HG03097 (cell line): ENCODE measurements at regions not wholly inside any gene's neighbourhood (a gene's known extent, or its start where the extent isn't known, plus 50 kb on each side); places are given as distances from the start of the nearest gene placed in this dataset.
"Not testable (repeated sequence)": the region's sequence is repeated elsewhere in the genome, so short reads cannot be mapped to it uniquely, and the experiment has no call there.

Experiments used
- ATAC-seq: cut with Tn5 transposase; IDR thresholded peaks from one replicate; pipeline ENCODE4 v1.9.1; 2021; ENCODE audit not compliant: unreplicated experiment, low FRiP score

- ATAC-seq: no peak
Measured at GRCh38 chr13:50422181-50423148, 407.2 kb downstream of the KCNRG start.

- ATAC-seq: no peak
Measured at GRCh38 chr13:50424993-50425392, 409.7 kb downstream of the KCNRG start.

- no peak for ATAC-seq
Measured at GRCh38 chr13:50425772-50426171, 410.5 kb downstream of the KCNRG start.

GRCh38 chr13:50426927-50427326 lies 411.7 kb downstream of the KCNRG start:
- no peak for ATAC-seq

GRCh38 chr13:50427511-50427910 lies 412.3 kb downstream of the KCNRG start:
- not testable (repeated sequence) for ATAC-seq

GRCh38 chr13:50428183-50428877 lies 413.1 kb downstream of the KCNRG start:
- no peak for ATAC-seq

- ATAC-seq: no peak
Measured at GRCh38 chr13:50435011-50435410, 408.5 kb downstream of the DLEU7 start.

- no peak for ATAC-seq
Measured at GRCh38 chr13:50437252-50437651, 406.2 kb downstream of the DLEU7 start.

- no peak for ATAC-seq
Measured at GRCh38 chr13:50438351-50438750, 405.1 kb downstream of the DLEU7 start.

- ATAC-seq: no peak
Measured at GRCh38 chr13:50441130-50441529, 402.4 kb downstream of the DLEU7 start.

- ATAC-seq: no peak
Measured at GRCh38 chr13:50444726-50445125, 398.8 kb downstream of the DLEU7 start.

GRCh38 chr13:50446611-50447010 lies 396.9 kb downstream of the DLEU7 start:
- no peak for ATAC-seq

GRCh38 chr13:50448535-50448998 lies 394.9 kb downstream of the DLEU7 start:
- ATAC-seq: no peak

- ATAC-seq: no peak
Measured at GRCh38 chr13:50449465-50449864, 394.0 kb downstream of the DLEU7 start.

GRCh38 chr13:50450279-50450678 lies 393.2 kb downstream of the DLEU7 start:
- no peak for ATAC-seq

GRCh38 chr13:50451609-50452008 lies 391.9 kb downstream of the DLEU7 start:
- ATAC-seq: no peak

- no peak for ATAC-seq
Measured at GRCh38 chr13:50452028-50452427, 391.5 kb downstream of the DLEU7 start.

GRCh38 chr13:50452756-50453155 lies 390.7 kb downstream of the DLEU7 start:
- no peak for ATAC-seq

GRCh38 chr13:50453188-50453587 lies 390.3 kb downstream of the DLEU7 start:
- no peak for ATAC-seq

GRCh38 chr13:50456111-50456510 lies 387.4 kb downstream of the DLEU7 start:
- no peak for ATAC-seq
